Fibroblast of villous mesenchyme (primary cell): ENCODE measurements at regions not wholly inside any gene's neighbourhood (a gene's known extent, or its start where the extent isn't known, plus 50 kb on each side); places are given as distances from the start of the nearest gene placed in this dataset.
A peak's percentile ranks its signal among the peaks of the same experiment; 100 is the strongest.

ENCODE experiments used
- DNase-seq: peaks from one replicate; pipeline ENCODE4 v3.0.0-alpha.2; 2010; ENCODE audit warnings: low read depth
- H3K4me3 ChIP-seq: 2 replicates; pipeline ENCODE4 v1.5.1; 2011; ENCODE audit warnings: low read depth, mild to moderate bottlenecking, low read length
- CTCF ChIP-seq: IDR thresholded peaks from 2 replicates; pipeline ENCODE4 v1.5.1; 2012; ENCODE audit warnings: low read depth, mild to moderate bottlenecking, low read length; ENCODE audit not compliant: insufficient read depth

- DNase-seq, result no peak
- no peak overlapping the region for H3K4me3 ChIP-seq
- TF ChIP-seq CTCF, result no peak
Observed at GRCh38 chr5:145246379-145246778, 588.8 kb downstream of the PRELID2 start.

GRCh38 chr5:145245354-145245753 lies 589.8 kb downstream of the PRELID2 start:
- no peak overlapping the region for H3K4me3 ChIP-seq
- TF ChIP-seq CTCF, result no peak
- DNase-seq, result peak; percentile 46

- peak; percentile 54 for DNase-seq
- no peak for TF ChIP-seq CTCF
- no peak overlapping the region for H3K4me3 ChIP-seq
Observed at GRCh38 chr5:145244788-145245187, 590.4 kb downstream of the PRELID2 start.

GRCh38 chr5:145244251-145244650 lies 590.9 kb downstream of the PRELID2 start:
- H3K4me3 ChIP-seq, result no peak overlapping the region
- DNase-seq, result no peak
- TF ChIP-seq CTCF, result no peak

- no peak for TF ChIP-seq CTCF
- H3K4me3 ChIP-seq, result no peak overlapping the region
- DNase-seq, result no peak
Observed at GRCh38 chr5:145243016-145243415, 592.1 kb downstream of the PRELID2 start.

- peak; percentile 75 for DNase-seq
- TF ChIP-seq CTCF, result no peak
- H3K4me3 ChIP-seq, result no peak overlapping the region
Observed at GRCh38 chr5:145242551-145242950, 592.6 kb downstream of the PRELID2 start.

- DNase-seq, result peak; percentile 66
- H3K4me3 ChIP-seq, result no peak overlapping the region
- TF ChIP-seq CTCF, result peak; percentile 74
Observed at GRCh38 chr5:145237843-145238242, 597.3 kb downstream of the PRELID2 start.
